Ishikawa (cell line): ENCODE measurements at regions not wholly inside any gene's neighbourhood (a gene's known extent, or its start where the extent isn't known, plus 50 kb on each side); places are given as distances from the start of the nearest gene placed in this dataset.

Source experiments
- CREB1 ChIP-seq: IDR thresholded peaks from 2 replicates; pipeline ENCODE4 v1.6.1; 2012; ENCODE audit warnings: low read depth
- EP300 ChIP-seq: IDR thresholded peaks from 2 replicates; pipeline ENCODE4 v1.6.1; 2012; ENCODE audit warnings: borderline replicate concordance
- MAX ChIP-seq: IDR thresholded peaks from 2 replicates; pipeline ENCODE4 v1.6.1; 2012
- TAF1 ChIP-seq: IDR thresholded peaks from 2 replicates; pipeline ENCODE4 v1.6.1; 2012; ENCODE audit warnings: low read depth, mild to moderate bottlenecking
- TEAD4 ChIP-seq: IDR thresholded peaks from 2 replicates; pipeline ENCODE4 v1.6.1; 2012
- YY1 ChIP-seq: IDR thresholded peaks from 2 replicates; pipeline ENCODE4 v1.6.1; 2012; ENCODE audit warnings: low read depth

- TF ChIP-seq YY1 (no peak), EP300 (no peak), CREB1 (no peak), TEAD4 (no peak), TAF1 (no peak), MAX (no peak)
Observed at GRCh38 chr15:98142572-98142971, 182.1 kb downstream of the ARRDC4 start.
